Epithelial cell of proximal tubule (primary cell): ENCODE measurements at regions not wholly inside any gene's neighbourhood (a gene's known extent, or its start where the extent isn't known, plus 50 kb on each side); places are given as distances from the start of the nearest gene placed in this dataset.
"Not testable (repeated sequence)": the region's sequence is repeated elsewhere in the genome, so short reads cannot be mapped to it uniquely, and the experiment has no call there.

Source experiments
- DNase-seq: peaks from one replicate; pipeline ENCODE4 v3.0.0-alpha.2; 2011; ENCODE audit warnings: low read depth
- H3K4me3 ChIP-seq: 2 replicates; pipeline ENCODE4 v1.5.1; 2011; ENCODE audit warnings: low read depth, mild to moderate bottlenecking, low read length
- TF ChIP-seq, protein P1 (sequence below): conservative IDR thresholded peaks from 2 replicates; pipeline ENCODE4 v1.5.1; 2012; ENCODE audit warnings: low read depth, mild to moderate bottlenecking, low read length

GRCh38 chr9:81424431-81424830 lies 264.9 kb downstream of the TLE1 start:
- DNase-seq, result no peak
- no peak overlapping the region for H3K4me3 ChIP-seq
- TF ChIP-seq, protein P1, sequence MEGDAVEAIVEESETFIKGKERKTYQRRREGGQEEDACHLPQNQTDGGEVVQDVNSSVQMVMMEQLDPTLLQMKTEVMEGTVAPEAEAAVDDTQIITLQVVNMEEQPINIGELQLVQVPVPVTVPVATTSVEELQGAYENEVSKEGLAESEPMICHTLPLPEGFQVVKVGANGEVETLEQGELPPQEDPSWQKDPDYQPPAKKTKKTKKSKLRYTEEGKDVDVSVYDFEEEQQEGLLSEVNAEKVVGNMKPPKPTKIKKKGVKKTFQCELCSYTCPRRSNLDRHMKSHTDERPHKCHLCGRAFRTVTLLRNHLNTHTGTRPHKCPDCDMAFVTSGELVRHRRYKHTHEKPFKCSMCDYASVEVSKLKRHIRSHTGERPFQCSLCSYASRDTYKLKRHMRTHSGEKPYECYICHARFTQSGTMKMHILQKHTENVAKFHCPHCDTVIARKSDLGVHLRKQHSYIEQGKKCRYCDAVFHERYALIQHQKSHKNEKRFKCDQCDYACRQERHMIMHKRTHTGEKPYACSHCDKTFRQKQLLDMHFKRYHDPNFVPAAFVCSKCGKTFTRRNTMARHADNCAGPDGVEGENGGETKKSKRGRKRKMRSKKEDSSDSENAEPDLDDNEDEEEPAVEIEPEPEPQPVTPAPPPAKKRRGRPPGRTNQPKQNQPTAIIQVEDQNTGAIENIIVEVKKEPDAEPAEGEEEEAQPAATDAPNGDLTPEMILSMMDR, result no peak

GRCh38 chr9:81423589-81424326 lies 265.6 kb downstream of the TLE1 start:
- H3K4me3 ChIP-seq, result no peak overlapping the region
- TF ChIP-seq, protein P1, result no peak
- DNase-seq, result no peak

GRCh38 chr9:81421090-81421489 lies 268.3 kb downstream of the TLE1 start:
- not testable (repeated sequence) for H3K4me3 ChIP-seq, DNase-seq

- TF ChIP-seq, protein P1, result no peak
Measured at GRCh38 chr9:81420024-81420423, 269.3 kb downstream of the TLE1 start.

GRCh38 chr9:81417941-81418340 lies 271.4 kb downstream of the TLE1 start:
- TF ChIP-seq, protein P1, result no peak
- H3K4me3 ChIP-seq, result no peak overlapping the region
- no peak for DNase-seq

More at GRCh38 chr9:81420024-81420423, 269.3 kb downstream of the TLE1 start:
- no peak for DNase-seq
- no peak overlapping the region for H3K4me3 ChIP-seq

DNA sequence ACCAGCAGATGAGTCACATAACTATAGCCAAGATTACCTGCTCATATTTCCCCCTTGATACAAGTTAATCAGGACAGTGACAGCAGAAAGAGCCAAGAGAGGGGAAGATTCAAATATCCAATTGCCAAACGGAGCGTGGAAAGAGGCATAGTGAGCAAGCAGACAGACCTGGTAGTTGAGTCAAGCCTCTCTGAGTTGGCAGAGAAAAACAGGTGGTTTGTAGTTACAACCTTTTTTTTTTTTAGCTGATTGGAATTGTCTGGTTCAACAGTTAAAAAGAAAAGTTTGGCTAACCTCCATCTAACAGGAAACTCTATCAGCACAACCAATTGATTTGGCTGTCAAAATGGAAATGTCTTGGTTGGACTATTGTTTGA lies 272.1 kb downstream of the TLE1 start:
- H3K4me3 ChIP-seq, result no peak overlapping the region
- DNase-seq, result no peak
- TF ChIP-seq, protein P1, result no peak

- TF ChIP-seq, protein P1, result no peak
- no peak for DNase-seq
- H3K4me3 ChIP-seq, result no peak overlapping the region
Measured at GRCh38 chr9:81416476-81417298, 272.7 kb downstream of the TLE1 start.
